Activated CD8-positive, alpha-beta T cell treated with anti-CD3 and anti-CD28 coated beads, Interleukin-2, amount 10 ng/mL, durations not matched to agents 7 days and 5 days (primary cell): ENCODE measurements at regions not wholly inside any gene's neighbourhood (a gene's known extent, or its start where the extent isn't known, plus 50 kb on each side); places are given as distances from the start of the nearest gene placed in this dataset.

Source experiments
- ATAC-seq: fragments of 150-1000 bp; cut with Tn5 transposase; one replicate; pipeline ENCODE4 v1.10.0; 2021; ENCODE audit warnings: moderate library complexity
- CTCF ChIA-PET: fragments of 350-600 bp; sonication (Branson Sonifier 250); formaldehyde crosslinking; loops from one replicate; lab custom pipeline; 2021; ENCODE audit warnings: antibody characterized with exemption; lab: Charles Lee
- POLR2A ChIA-PET: fragments of 350-600 bp; sonication (Branson Sonifier 250); formaldehyde crosslinking; loops from one replicate; lab custom pipeline; 2021; ENCODE audit warnings: antibody characterized with exemption; lab: Charles Lee
- DNase-seq: peaks from one replicate; pipeline ENCODE4 v3.0.0-alpha.2; 2020
- H3K27ac Mint-ChIP-seq: one replicate; pipeline ENCODE4 v1.8.0; 2021; ENCODE audit warnings: mild to moderate bottlenecking, mixed read lengths
- H3K27me3 Mint-ChIP-seq: one replicate; pipeline ENCODE4 v1.8.0; 2021; ENCODE audit warnings: low read depth, mixed read lengths
- H3K36me3 Mint-ChIP-seq: one replicate; pipeline ENCODE4 v1.8.0; 2021; ENCODE audit warnings: low read depth, mixed read lengths
- H3K4me1 Mint-ChIP-seq: one replicate; pipeline ENCODE4 v1.8.0; 2021; ENCODE audit warnings: low read depth, mixed read lengths
- H3K4me3 Mint-ChIP-seq: one replicate; pipeline ENCODE4 v1.8.0; 2021; ENCODE audit warnings: mild to moderate bottlenecking, mixed read lengths
- H3K9me3 Mint-ChIP-seq: one replicate; pipeline ENCODE4 v1.8.0; 2022; ENCODE audit warnings: mixed read lengths; ENCODE audit not compliant: insufficient read depth

- H3K36me3 Mint-ChIP-seq, result no peaks in the 10 kb centered on the region
- H3K9me3 Mint-ChIP-seq, result no peaks in the 10 kb centered on the region
- no peak overlapping the region for H3K4me3 Mint-ChIP-seq
- no peak overlapping the region for H3K27ac Mint-ChIP-seq
- ChIA-PET CTCF (interaction anchor here (1.1 to 1.7 kb wide), 5 partner anchors 11 to 333 kb away, joined by 3 to 6 read pairs (median 3); no protein-coding TSS in a partner anchor), POLR2A (interaction anchor here (0.5 kb wide), 1 partner anchor 16 kb away, joined by 3 read pairs; no protein-coding TSS in a partner anchor)
- peaks cover 18% of the 10 kb centered on the region for H3K4me1 Mint-ChIP-seq
- peaks cover 9% of the 10 kb centered on the region for H3K27me3 Mint-ChIP-seq
- ATAC-seq (no peak), DNase-seq (no peak)
Measured at GRCh38 chr9:109934857-109935215, 154.8 kb downstream of the PALM2AKAP2 start.

DNA sequence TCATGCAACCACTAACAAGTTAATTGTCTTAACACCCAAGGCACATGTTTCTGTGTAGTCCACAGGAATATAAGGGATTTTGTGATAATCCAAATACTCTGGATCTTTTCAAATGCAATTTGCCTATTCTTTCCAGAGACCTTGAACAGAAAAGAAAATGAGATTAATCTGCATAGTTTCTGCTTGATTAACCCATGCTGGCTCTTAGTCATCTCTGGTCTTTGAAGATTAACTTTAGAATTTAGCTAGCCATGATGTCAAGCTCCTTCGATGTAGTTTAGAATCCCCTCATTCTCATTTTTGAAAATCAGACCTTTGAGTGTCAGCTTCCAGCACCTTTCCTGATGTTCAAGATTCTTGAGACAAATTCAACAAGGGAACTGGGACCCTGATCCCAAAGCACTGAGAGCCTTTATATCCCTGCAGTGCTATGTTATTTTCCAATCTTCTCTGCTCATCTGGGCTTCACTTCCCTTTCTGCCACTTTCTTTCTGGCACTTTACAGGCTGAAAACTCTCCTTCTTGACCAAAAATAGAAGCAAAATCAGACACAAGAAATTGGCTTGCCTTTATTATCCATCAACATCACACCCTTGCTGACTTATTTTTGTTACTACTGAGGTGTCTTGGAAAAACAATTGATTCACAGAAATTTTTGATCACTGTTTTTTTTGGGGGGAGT, 155.5 kb downstream of the PALM2AKAP2 start:
- CTCF ChIA-PET, result interaction anchor here (1.2 to 1.7 kb wide), 2 partner anchors 10 to 32 kb away, joined by 4 to 6 read pairs; no protein-coding TSS in a partner anchor
- no peak for DNase-seq
- H3K4me1 Mint-ChIP-seq, result peaks cover 18% of the 10 kb centered on the region
- no peak overlapping the region for H3K4me3 Mint-ChIP-seq
- peaks cover 7% of the 10 kb centered on the region for H3K27me3 Mint-ChIP-seq
- H3K27ac Mint-ChIP-seq, result no peak overlapping the region
- POLR2A ChIA-PET, result interaction anchor here (0.5 kb wide), 1 partner anchor 15 kb away, joined by 3 read pairs; no protein-coding TSS in a partner anchor
- no peaks in the 10 kb centered on the region for H3K9me3 Mint-ChIP-seq
- no peak for ATAC-seq
- H3K36me3 Mint-ChIP-seq, result no peaks in the 10 kb centered on the region

GRCh38 chr9:109937861-109938453, 158.0 kb downstream of the PALM2AKAP2 start:
- peaks cover 18% of the 10 kb centered on the region for H3K4me1 Mint-ChIP-seq
- peaks cover 5% of the 10 kb centered on the region for H3K27me3 Mint-ChIP-seq
- ChIA-PET CTCF (interaction anchor here (0.9 to 1.2 kb wide), 2 partner anchors 18 to 42 kb away, joined by 3 to 5 read pairs; no protein-coding TSS in a partner anchor), POLR2A (no interaction called here)
- no peak for DNase-seq
- no peak overlapping the region for H3K4me3 Mint-ChIP-seq
- no peak for ATAC-seq
- H3K9me3 Mint-ChIP-seq, result no peaks in the 10 kb centered on the region
- no peak overlapping the region for H3K27ac Mint-ChIP-seq
- no peaks in the 10 kb centered on the region for H3K36me3 Mint-ChIP-seq

DNA sequence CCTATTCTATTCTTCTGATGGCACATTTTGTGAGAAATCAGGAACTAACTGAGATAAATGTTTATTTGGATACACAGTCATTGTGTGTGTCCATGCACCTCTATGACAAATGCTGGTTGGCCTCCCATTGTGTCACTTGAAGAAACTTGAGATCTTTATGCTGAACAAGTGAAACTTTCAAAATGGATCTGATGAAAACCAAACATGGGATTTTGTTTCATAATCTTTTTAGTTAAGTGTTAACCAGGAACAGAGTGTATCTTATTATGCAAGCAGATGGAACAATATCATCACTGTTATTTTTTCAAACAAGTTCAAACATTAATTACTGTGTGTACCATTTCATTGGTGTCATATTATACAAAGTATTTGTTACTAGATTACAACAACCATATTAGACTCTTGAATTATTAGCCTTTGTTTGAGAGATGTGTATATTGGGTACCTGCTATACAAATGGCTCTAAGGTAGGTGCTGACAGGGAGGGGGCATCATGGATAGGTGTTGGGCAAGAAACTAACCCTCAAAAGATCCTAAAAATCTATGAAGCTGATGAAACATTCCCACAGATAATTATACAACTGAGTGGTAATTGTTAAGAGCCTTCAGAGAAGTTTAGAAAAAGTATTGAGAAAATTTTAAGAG, 159.8 kb downstream of the PALM2AKAP2 start:
- no peak overlapping the region for H3K27ac Mint-ChIP-seq
- no peak for DNase-seq
- H3K4me1 Mint-ChIP-seq, result peaks cover 10% of the 10 kb centered on the region

GRCh38 chr9:109940561-109940960, 160.6 kb downstream of the PALM2AKAP2 start:
- DNase-seq, result no peak
- Mint-ChIP-seq H3K36me3 (no peaks in the 10 kb centered on the region), H3K27me3 (peaks cover 12% of the 10 kb centered on the region), H3K9me3 (no peaks in the 10 kb centered on the region), H3K27ac (no peak overlapping the region), H3K4me3 (no peak overlapping the region), H3K4me1 (peaks cover 6% of the 10 kb centered on the region)
- ATAC-seq, result no peak
- CTCF ChIA-PET, result no interaction called here
- POLR2A ChIA-PET, result interaction anchor here (0.9 kb wide), 1 partner anchor 26 kb away, joined by 3 read pairs; no protein-coding TSS in a partner anchor

More for the DNA sequence above, 159.8 kb downstream of the PALM2AKAP2 start:
- POLR2A ChIA-PET, result interaction anchor here (0.9 kb wide), 1 partner anchor 27 kb away, joined by 3 read pairs; no protein-coding TSS in a partner anchor
- Mint-ChIP-seq H3K4me3 (no peak overlapping the region), H3K36me3 (no peaks in the 10 kb centered on the region), H3K9me3 (no peaks in the 10 kb centered on the region), H3K27me3 (peaks cover 12% of the 10 kb centered on the region)
- ATAC-seq, result no peak
- CTCF ChIA-PET, result no interaction called here

DNA sequence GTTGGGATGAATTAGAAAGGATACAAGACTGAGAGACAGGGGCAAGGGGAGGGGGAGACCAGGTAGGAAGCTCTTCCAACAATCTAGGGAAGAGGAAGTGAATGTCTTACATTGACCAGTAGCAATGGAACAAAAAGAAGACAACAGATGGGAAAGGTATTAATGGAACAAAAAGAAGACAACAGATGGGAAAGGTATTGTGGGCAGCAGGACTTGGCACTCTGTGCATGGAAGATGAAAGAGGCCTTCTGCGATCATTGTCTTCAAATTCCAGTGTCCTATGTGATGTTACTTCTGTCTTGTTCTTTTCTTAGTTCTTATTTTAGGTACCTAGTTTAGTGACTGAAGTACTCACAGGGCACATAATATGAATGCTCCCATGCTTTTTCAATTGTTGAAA, 161.8 kb downstream of the PALM2AKAP2 start:
- H3K4me1 Mint-ChIP-seq, result peaks cover 6% of the 10 kb centered on the region
- POLR2A ChIA-PET, result no interaction called here
- no peaks in the 10 kb centered on the region for H3K36me3 Mint-ChIP-seq
- ATAC-seq (no peak), DNase-seq (no peak)
- no peak overlapping the region for H3K4me3 Mint-ChIP-seq
- H3K9me3 Mint-ChIP-seq, result no peaks in the 10 kb centered on the region
- peaks cover 12% of the 10 kb centered on the region for H3K27me3 Mint-ChIP-seq
- CTCF ChIA-PET, result no interaction called here
- H3K27ac Mint-ChIP-seq, result no peak overlapping the region

GRCh38 chr9:109945573-109945972, 165.6 kb downstream of the PALM2AKAP2 start:
- no peak for DNase-seq
- Mint-ChIP-seq H3K27ac (no peak overlapping the region), H3K9me3 (no peaks in the 10 kb centered on the region), H3K27me3 (peaks cover 16% of the 10 kb centered on the region), H3K4me3 (no peak overlapping the region), H3K4me1 (no peaks in the 10 kb centered on the region), H3K36me3 (no peaks in the 10 kb centered on the region)
- ChIA-PET POLR2A (interaction anchor here (0.6 kb wide), 1 partner anchor 23 kb away, joined by 3 read pairs; no protein-coding TSS in a partner anchor), CTCF (interaction anchor here (1.2 to 2.6 kb wide), 3 partner anchors 11 to 22 kb away, joined by 4 to 8 read pairs (median 4); no protein-coding TSS in a partner anchor)
- ATAC-seq, result no peak

GRCh38 chr9:109948453-109948852, 168.5 kb downstream of the PALM2AKAP2 start:
- ATAC-seq, result no peak
- no peaks in the 10 kb centered on the region for H3K36me3 Mint-ChIP-seq
- CTCF ChIA-PET, result interaction anchor here (1.4 kb wide), 1 partner anchor 20 kb away, joined by 3 read pairs; no protein-coding TSS in a partner anchor
- no peak overlapping the region for H3K27ac Mint-ChIP-seq
- H3K27me3 Mint-ChIP-seq, result peaks cover 11% of the 10 kb centered on the region
- DNase-seq, result no peak
- H3K4me3 Mint-ChIP-seq, result no peak overlapping the region
- H3K9me3 Mint-ChIP-seq, result no peaks in the 10 kb centered on the region
- H3K4me1 Mint-ChIP-seq, result peaks cover 17% of the 10 kb centered on the region
- POLR2A ChIA-PET, result no interaction called here

- peaks cover 20% of the 10 kb centered on the region for H3K4me1 Mint-ChIP-seq
- H3K36me3 Mint-ChIP-seq, result no peaks in the 10 kb centered on the region
- no peak for DNase-seq
- no peak overlapping the region for H3K4me3 Mint-ChIP-seq
- CTCF ChIA-PET, result interaction anchor here (0.9 to 1.9 kb wide), 4 partner anchors 17 to 107 kb away, joined by 3 to 5 read pairs (median 4); no protein-coding TSS in a partner anchor
- ATAC-seq, result no peak
- POLR2A ChIA-PET, result interaction anchor here (0.6 to 1.3 kb wide), 2 partner anchors 16 to 17 kb away, joined by 3 to 4 read pairs; no protein-coding TSS in a partner anchor
- no peak overlapping the region for H3K27ac Mint-ChIP-seq
- H3K27me3 Mint-ChIP-seq, result peaks cover 7% of the 10 kb centered on the region
- no peaks in the 10 kb centered on the region for H3K9me3 Mint-ChIP-seq
Measured at GRCh38 chr9:109950710-109951443, 170.9 kb downstream of the PALM2AKAP2 start.

GRCh38 chr9:109953300-109953699, 173.3 kb downstream of the PALM2AKAP2 start:
- H3K4me1 Mint-ChIP-seq, result peaks cover 24% of the 10 kb centered on the region
- no peaks in the 10 kb centered on the region for H3K9me3 Mint-ChIP-seq
- no peaks in the 10 kb centered on the region for H3K36me3 Mint-ChIP-seq
- CTCF ChIA-PET, result interaction anchor here (1.1 to 1.6 kb wide), 4 partner anchors 8 to 51 kb away, joined by 3 to 5 read pairs (median 4); no protein-coding TSS in a partner anchor
- H3K4me3 Mint-ChIP-seq, result no peak overlapping the region
- POLR2A ChIA-PET, result no interaction called here
- H3K27ac Mint-ChIP-seq, result no peak overlapping the region
- H3K27me3 Mint-ChIP-seq, result peaks cover 9% of the 10 kb centered on the region
- ATAC-seq (no peak), DNase-seq (no peak)
